GM23338 (cell line): ENCODE measurements at regions not wholly inside any gene's neighbourhood (a gene's known extent, or its start where the extent isn't known, plus 50 kb on each side); places are given as distances from the start of the nearest gene placed in this dataset.
A peak's percentile ranks its signal among the peaks of the same experiment; 100 is the strongest.

Experiments used
- ATAC-seq: fragments of 200-7000 bp; cut with Tn5 transposase; 3 replicates; pipeline ENCODE4 v1.9.1; 2020
- DNase-seq: peaks from one replicate; pipeline ENCODE4 v3.0.0-alpha.2; 2015; ENCODE audit warnings: low spot score
- H2AFZ ChIP-seq: fragments of 200-600 bp; sonication (generic); 2 replicates; pipeline ENCODE4 v1.8.0; 2016; ENCODE audit warnings: antibody characterized with exemption, mild to moderate bottlenecking, moderate library complexity
- H3F3A ChIP-seq: fragments of 200-600 bp; sonication (generic); replicated peaks from 2 replicates; pipeline ENCODE4 v1.8.0; 2017; ENCODE audit warnings: antibody characterized with exemption, mixed run types, low read depth
- H3K27ac ChIP-seq: fragments of 200-600 bp; sonication (generic); 2 replicates; pipeline ENCODE4 v1.6.1; 2016; ENCODE audit warnings: low read depth
- H3K27me3 ChIP-seq: fragments of 200-600 bp; sonication (generic); 2 replicates; pipeline ENCODE4 v1.8.0; 2016; ENCODE audit warnings: mild to moderate bottlenecking, mixed run types, moderate library complexity; ENCODE audit not compliant: insufficient read depth
- H3K36me3 ChIP-seq: fragments of 200-600 bp; sonication (generic); 2 replicates; pipeline ENCODE4 v1.8.0; 2016; ENCODE audit warnings: mild to moderate bottlenecking; ENCODE audit not compliant: insufficient read depth
- H3K4me1 ChIP-seq: fragments of 200-600 bp; sonication (generic); 2 replicates; pipeline ENCODE4 v1.8.0; 2016; ENCODE audit warnings: mild to moderate bottlenecking, moderate library complexity; ENCODE audit not compliant: insufficient read depth
- H3K4me2 ChIP-seq: fragments of 200-600 bp; sonication (generic); 2 replicates; pipeline ENCODE4 v1.7.1; 2017; ENCODE audit warnings: mixed run types
- H3K4me3 ChIP-seq: fragments of 200-600 bp; sonication (generic); 2 replicates; pipeline ENCODE4 v1.6.1; 2016; ENCODE audit warnings: mixed run types
- H3K79me2 ChIP-seq: fragments of 200-600 bp; sonication (generic); replicated peaks from 2 replicates; pipeline ENCODE4 v1.8.0; 2017; ENCODE audit warnings: mild to moderate bottlenecking; ENCODE audit not compliant: insufficient read depth
- H3K9me2 ChIP-seq: fragments of 200-600 bp; sonication (generic); 2 replicates; pipeline ENCODE4 v1.8.0; 2017; ENCODE audit not compliant: insufficient read depth
- H4K20me1 ChIP-seq: fragments of 200-600 bp; sonication (generic); replicated peaks from 2 replicates; pipeline ENCODE4 v1.8.0; 2017; ENCODE audit warnings: mild to moderate bottlenecking; ENCODE audit not compliant: insufficient read depth
- H3K27ac Mint-ChIP-seq: 2 replicates; pipeline ENCODE4 v1.8.0; 2020; ENCODE audit warnings: inconsistent platforms, mild to moderate bottlenecking, moderate library complexity, mixed read lengths
- H3K27me3 Mint-ChIP-seq: 3 replicates; pipeline ENCODE4 v1.8.0; 2022; ENCODE audit warnings: low read depth, mild to moderate bottlenecking, moderate library complexity, mixed read lengths, inconsistent platforms; ENCODE audit not compliant: insufficient read depth, poor library complexity
- H3K36me3 Mint-ChIP-seq: 3 replicates; pipeline ENCODE4 v1.8.0; 2021; ENCODE audit warnings: low read depth, mild to moderate bottlenecking, inconsistent platforms, moderate library complexity, mixed read lengths
- H3K4me1 Mint-ChIP-seq: 3 replicates; pipeline ENCODE4 v1.8.0; 2020; ENCODE audit warnings: mild to moderate bottlenecking, inconsistent platforms, mixed read lengths
- H3K4me3 Mint-ChIP-seq: 3 replicates; pipeline ENCODE4 v1.8.0; 2021; ENCODE audit warnings: moderate library complexity, mild to moderate bottlenecking, inconsistent platforms, mixed read lengths
- H3K9me3 Mint-ChIP-seq: 3 replicates; pipeline ENCODE4 v1.8.0; 2020; ENCODE audit warnings: moderate library complexity, mild to moderate bottlenecking, inconsistent platforms, mixed read lengths
- CREB1 ChIP-seq: fragments of 250-450 bp; sonication (Bioruptor Pico); IDR thresholded peaks from 2 replicates; pipeline ENCODE4 v1.5.0; 2020; ENCODE audit warnings: low read depth, mild to moderate bottlenecking, moderate library complexity
- ETS1 ChIP-seq: IDR thresholded peaks from 2 replicates; pipeline ENCODE4 v1.6.1; 2016; ENCODE audit warnings: antibody characterized with exemption
- EZH2 ChIP-seq: fragments of 200-600 bp; sonication (generic); IDR thresholded peaks from one replicate; pipeline ENCODE4 v1.8.0; 2017; ENCODE audit warnings: antibody characterized with exemption, mild to moderate bottlenecking, low read depth; ENCODE audit not compliant: unreplicated experiment
- EZH2phosphoT487 ChIP-seq: fragments of 200-600 bp; sonication (generic); IDR thresholded peaks from one replicate; pipeline ENCODE4 v1.8.1; 2018; ENCODE audit warnings: antibody characterized with exemption; ENCODE audit not compliant: unreplicated experiment
- JUNB ChIP-seq: IDR thresholded peaks from one replicate; pipeline ENCODE4 v1.6.1; 2016; ENCODE audit warnings: antibody characterized with exemption; ENCODE audit not compliant: unreplicated experiment
- NANOG ChIP-seq: IDR thresholded peaks from 2 replicates; pipeline ENCODE4 v1.6.1; 2016; ENCODE audit warnings: antibody characterized with exemption, borderline replicate concordance
- POLR2AphosphoS5 ChIP-seq: IDR thresholded peaks from 2 replicates; pipeline ENCODE4 v1.6.1; 2016; ENCODE audit warnings: antibody characterized with exemption, low read depth
- STAT1 ChIP-seq: IDR thresholded peaks from one replicate; pipeline ENCODE4 v1.6.1; 2016; ENCODE audit warnings: antibody characterized with exemption; ENCODE audit not compliant: unreplicated experiment
- ZNF114 ChIP-seq: fragments of 250-450 bp; sonication (Bioruptor Pico); IDR thresholded peaks from 2 replicates; pipeline ENCODE4 v1.5.0; 2020; ENCODE audit warnings: mild to moderate bottlenecking, moderate library complexity
- ZNF331 ChIP-seq: fragments of 250-450 bp; sonication (Bioruptor Pico); IDR thresholded peaks from 2 replicates; pipeline ENCODE4 v1.5.0; 2020; ENCODE audit warnings: low read depth, mild to moderate bottlenecking, moderate library complexity
- ZNF462 ChIP-seq: fragments of 250-450 bp; sonication (Bioruptor Pico); IDR thresholded peaks from 2 replicates; pipeline ENCODE4 v1.5.0; 2020; ENCODE audit warnings: mild to moderate bottlenecking, moderate library complexity
- TF ChIP-seq, protein P1 (sequence below), 2 experiments: fragments of 200-600 bp in 1 of 2; sonication (generic) in 1 of 2; conservative IDR thresholded peaks; 2 replicates each; pipeline versions ENCODE4 v1.5.1 to v1.6.1; 2016 to 2017; ENCODE audit warnings: antibody characterized with exemption in 2 of 2, low read depth in 2 of 2, mild to moderate bottlenecking in 2 of 2, moderate library complexity in 1 of 2
- TF ChIP-seq, protein P2 (sequence below): IDR thresholded peaks from one replicate; pipeline ENCODE4 v1.6.1; 2018; ENCODE audit warnings: antibody characterized with exemption; ENCODE audit not compliant: unreplicated experiment

DNA sequence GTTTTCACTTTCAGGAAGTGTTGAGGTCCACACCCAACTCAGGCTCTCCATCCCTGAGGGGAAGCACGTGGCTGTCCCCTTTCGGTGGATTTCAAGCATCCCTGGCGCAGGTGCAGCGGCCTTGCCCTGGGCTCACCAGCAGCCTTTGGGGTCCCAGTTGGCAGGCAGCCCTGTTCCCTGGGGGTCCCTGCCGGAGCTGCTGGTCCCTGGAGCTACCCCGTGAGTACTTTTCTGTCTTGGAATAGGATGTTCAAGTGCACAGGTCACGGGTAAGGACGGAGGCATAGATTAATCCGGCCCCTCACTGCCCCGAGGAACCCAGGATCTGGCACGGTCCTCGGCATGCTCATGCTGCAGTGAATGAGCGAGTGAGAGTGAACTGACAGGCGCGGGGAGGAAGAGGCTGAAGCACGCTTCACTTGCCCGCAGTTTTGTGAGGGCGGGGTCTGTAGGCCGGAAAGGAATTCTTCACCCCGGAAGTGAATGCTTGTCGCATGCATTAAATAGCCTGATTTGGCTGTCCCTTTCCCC, 117.2 kb upstream of the FAT1 start:
- Histone ChIP-seq H3F3A (no peaks in the 10 kb centered on the region), H3K9me2 (no peaks in the 10 kb centered on the region), H2AFZ (peak overlapping the region; percentile 59; the same call in 1 of the 2 replicates), H3K4me3 (no peak overlapping the region), H4K20me1 (no peaks in the 10 kb centered on the region), H3K36me3 (no peaks in the 10 kb centered on the region), H3K27me3 (no peaks in the 10 kb centered on the region), H3K79me2 (no peaks in the 10 kb centered on the region), H3K4me1 (no peaks in the 10 kb centered on the region), H3K27ac (no peak overlapping the region), H3K4me2 (no peak overlapping the region)
- no peak overlapping the region for H3K27ac Mint-ChIP-seq
- H3K9me3 Mint-ChIP-seq: peaks cover 3% of the 10 kb centered on the region; the same call in 2 of the 3 replicates
- no peaks in the 10 kb centered on the region for H3K36me3 Mint-ChIP-seq
- TF ChIP-seq JUNB: no peak
- no peak for TF ChIP-seq POLR2AphosphoS5
- no peak for TF ChIP-seq NANOG
- no peak for TF ChIP-seq ZNF462
- TF ChIP-seq ETS1: no peak
- TF ChIP-seq CREB1 (CRISPR knock-in tag): no peak
- no peak for TF ChIP-seq EZH2phosphoT487
- no peak for TF ChIP-seq EZH2
- TF ChIP-seq, protein P1, sequence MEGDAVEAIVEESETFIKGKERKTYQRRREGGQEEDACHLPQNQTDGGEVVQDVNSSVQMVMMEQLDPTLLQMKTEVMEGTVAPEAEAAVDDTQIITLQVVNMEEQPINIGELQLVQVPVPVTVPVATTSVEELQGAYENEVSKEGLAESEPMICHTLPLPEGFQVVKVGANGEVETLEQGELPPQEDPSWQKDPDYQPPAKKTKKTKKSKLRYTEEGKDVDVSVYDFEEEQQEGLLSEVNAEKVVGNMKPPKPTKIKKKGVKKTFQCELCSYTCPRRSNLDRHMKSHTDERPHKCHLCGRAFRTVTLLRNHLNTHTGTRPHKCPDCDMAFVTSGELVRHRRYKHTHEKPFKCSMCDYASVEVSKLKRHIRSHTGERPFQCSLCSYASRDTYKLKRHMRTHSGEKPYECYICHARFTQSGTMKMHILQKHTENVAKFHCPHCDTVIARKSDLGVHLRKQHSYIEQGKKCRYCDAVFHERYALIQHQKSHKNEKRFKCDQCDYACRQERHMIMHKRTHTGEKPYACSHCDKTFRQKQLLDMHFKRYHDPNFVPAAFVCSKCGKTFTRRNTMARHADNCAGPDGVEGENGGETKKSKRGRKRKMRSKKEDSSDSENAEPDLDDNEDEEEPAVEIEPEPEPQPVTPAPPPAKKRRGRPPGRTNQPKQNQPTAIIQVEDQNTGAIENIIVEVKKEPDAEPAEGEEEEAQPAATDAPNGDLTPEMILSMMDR (conservative IDR thresholded peaks at IDR 0.05; ENCODE audit: low read depth in 2 of 2): no peak
- no peak for TF ChIP-seq ZNF331 (CRISPR knock-in tag)
- TF ChIP-seq, protein P2, sequence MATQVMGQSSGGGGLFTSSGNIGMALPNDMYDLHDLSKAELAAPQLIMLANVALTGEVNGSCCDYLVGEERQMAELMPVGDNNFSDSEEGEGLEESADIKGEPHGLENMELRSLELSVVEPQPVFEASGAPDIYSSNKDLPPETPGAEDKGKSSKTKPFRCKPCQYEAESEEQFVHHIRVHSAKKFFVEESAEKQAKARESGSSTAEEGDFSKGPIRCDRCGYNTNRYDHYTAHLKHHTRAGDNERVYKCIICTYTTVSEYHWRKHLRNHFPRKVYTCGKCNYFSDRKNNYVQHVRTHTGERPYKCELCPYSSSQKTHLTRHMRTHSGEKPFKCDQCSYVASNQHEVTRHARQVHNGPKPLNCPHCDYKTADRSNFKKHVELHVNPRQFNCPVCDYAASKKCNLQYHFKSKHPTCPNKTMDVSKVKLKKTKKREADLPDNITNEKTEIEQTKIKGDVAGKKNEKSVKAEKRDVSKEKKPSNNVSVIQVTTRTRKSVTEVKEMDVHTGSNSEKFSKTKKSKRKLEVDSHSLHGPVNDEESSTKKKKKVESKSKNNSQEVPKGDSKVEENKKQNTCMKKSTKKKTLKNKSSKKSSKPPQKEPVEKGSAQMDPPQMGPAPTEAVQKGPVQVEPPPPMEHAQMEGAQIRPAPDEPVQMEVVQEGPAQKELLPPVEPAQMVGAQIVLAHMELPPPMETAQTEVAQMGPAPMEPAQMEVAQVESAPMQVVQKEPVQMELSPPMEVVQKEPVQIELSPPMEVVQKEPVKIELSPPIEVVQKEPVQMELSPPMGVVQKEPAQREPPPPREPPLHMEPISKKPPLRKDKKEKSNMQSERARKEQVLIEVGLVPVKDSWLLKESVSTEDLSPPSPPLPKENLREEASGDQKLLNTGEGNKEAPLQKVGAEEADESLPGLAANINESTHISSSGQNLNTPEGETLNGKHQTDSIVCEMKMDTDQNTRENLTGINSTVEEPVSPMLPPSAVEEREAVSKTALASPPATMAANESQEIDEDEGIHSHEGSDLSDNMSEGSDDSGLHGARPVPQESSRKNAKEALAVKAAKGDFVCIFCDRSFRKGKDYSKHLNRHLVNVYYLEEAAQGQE: no peak
- no peak for TF ChIP-seq ZNF114 (CRISPR knock-in tag)
- no peak for TF ChIP-seq STAT1
- ATAC-seq: no peak
- DNase-seq: no peak
- no peaks in the 10 kb centered on the region for H3K4me1 Mint-ChIP-seq
- no peaks in the 10 kb centered on the region for H3K27me3 Mint-ChIP-seq
- no peak overlapping the region for H3K4me3 Mint-ChIP-seq
